NT2/D1 (cell line): ENCODE measurements at regions not wholly inside any gene's neighbourhood (a gene's known extent, or its start where the extent isn't known, plus 50 kb on each side); places are given as distances from the start of the nearest gene placed in this dataset.

Experiments used
- DNase-seq: peaks from one replicate; pipeline ENCODE4 v3.0.0-alpha.2; 2011; ENCODE audit warnings: low read depth, low spot score
- H3K27me3 ChIP-seq: 2 replicates; pipeline ENCODE4 v1.6.0; 2011; ENCODE audit warnings: mild to moderate bottlenecking; ENCODE audit not compliant: insufficient read length, insufficient read depth
- H3K36me3 ChIP-seq: 2 replicates; pipeline ENCODE4 v1.6.1; 2011; ENCODE audit warnings: mild to moderate bottlenecking, low read length, mixed read lengths; ENCODE audit not compliant: insufficient read depth, insufficient read length
- H3K4me1 ChIP-seq: 2 replicates; pipeline ENCODE4 v1.5.1; 2011; ENCODE audit not compliant: insufficient read depth, insufficient read length
- H3K4me3 ChIP-seq: 2 replicates; pipeline ENCODE4 v1.5.1; 2011; ENCODE audit warnings: low read depth; ENCODE audit not compliant: insufficient read length
- H3K9ac ChIP-seq: 2 replicates; pipeline ENCODE4 v1.6.0; 2011; ENCODE audit warnings: low read depth; ENCODE audit not compliant: insufficient read length
- H3K9me3 ChIP-seq: 2 replicates; pipeline ENCODE4 v1.5.1; 2011; ENCODE audit warnings: mild to moderate bottlenecking, low read length; ENCODE audit not compliant: insufficient read depth
- SUZ12 ChIP-seq: IDR thresholded peaks from 2 replicates; pipeline ENCODE4 v1.6.1; 2011; ENCODE audit not compliant: insufficient read length, insufficient read depth; ENCODE audit errors: extremely low read depth
- YY1 ChIP-seq: IDR thresholded peaks from 2 replicates; pipeline ENCODE4 v1.6.1; 2011; ENCODE audit not compliant: insufficient read length, insufficient read depth
- ZNF274 ChIP-seq: IDR thresholded peaks from 2 replicates; pipeline ENCODE4 v1.6.1; 2011; ENCODE audit warnings: mild to moderate bottlenecking, low read depth, low read length

GRCh38 chr5:4758550-4758949 lies 381.6 kb upstream of the ADAMTS16 start:
- Histone ChIP-seq H3K27me3 (no peaks in the 10 kb centered on the region), H3K9me3 (no peaks in the 10 kb centered on the region), H3K4me3 (no peak overlapping the region), H3K36me3 (no peaks in the 10 kb centered on the region), H3K4me1 (no peaks in the 10 kb centered on the region), H3K9ac (no peak overlapping the region)
- DNase-seq = no peak
- TF ChIP-seq SUZ12 (no peak), ZNF274 (no peak), YY1 (no peak)

DNA sequence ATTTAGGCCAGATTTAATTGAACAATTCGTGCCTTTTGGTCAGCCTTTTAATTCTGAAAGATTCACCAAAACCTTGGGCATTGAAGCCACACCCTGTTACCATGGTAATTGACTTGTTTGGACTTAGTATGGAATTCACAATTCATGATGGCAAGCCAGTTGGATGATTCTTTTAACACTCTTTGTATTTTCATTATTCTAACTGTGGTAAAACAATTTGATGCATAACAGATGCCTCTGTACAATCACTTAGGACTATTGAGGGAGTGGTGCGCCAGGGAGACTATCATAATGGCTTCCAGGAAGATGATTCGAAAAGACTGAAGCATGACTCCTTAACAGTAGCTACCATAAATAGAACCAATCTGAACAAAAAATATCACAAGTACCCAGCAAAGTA lies 381.1 kb upstream of the ADAMTS16 start:
- DNase-seq = no peak
- no peaks in the 10 kb centered on the region for H3K9me3 ChIP-seq
- no peak overlapping the region for H3K4me3 ChIP-seq
- TF ChIP-seq ZNF274 (no peak), YY1 (no peak), SUZ12 (no peak)
- H3K27me3 ChIP-seq = no peaks in the 10 kb centered on the region
- no peaks in the 10 kb centered on the region for H3K36me3 ChIP-seq
- H3K4me1 ChIP-seq = no peaks in the 10 kb centered on the region
- H3K9ac ChIP-seq = no peak overlapping the region

- no peaks in the 10 kb centered on the region for H3K36me3 ChIP-seq
- no peak overlapping the region for H3K4me3 ChIP-seq
- no peak for TF ChIP-seq YY1
- H3K4me1 ChIP-seq = no peaks in the 10 kb centered on the region
- no peak overlapping the region for H3K9ac ChIP-seq
- H3K27me3 ChIP-seq = no peaks in the 10 kb centered on the region
- no peaks in the 10 kb centered on the region for H3K9me3 ChIP-seq
- no peak for DNase-seq
Observed at GRCh38 chr5:4762316-4762715, 377.8 kb upstream of the ADAMTS16 start.

- Histone ChIP-seq H3K27me3 (no peaks in the 10 kb centered on the region), H3K36me3 (no peaks in the 10 kb centered on the region), H3K9me3 (no peaks in the 10 kb centered on the region), H3K9ac (no peak overlapping the region), H3K4me3 (no peak overlapping the region), H3K4me1 (no peaks in the 10 kb centered on the region)
- TF ChIP-seq ZNF274 = no peak
- TF ChIP-seq SUZ12 = no peak
- TF ChIP-seq YY1 = no peak
- DNase-seq = no peak
Observed at GRCh38 chr5:4765411-4765810, 374.7 kb upstream of the ADAMTS16 start.

DNA sequence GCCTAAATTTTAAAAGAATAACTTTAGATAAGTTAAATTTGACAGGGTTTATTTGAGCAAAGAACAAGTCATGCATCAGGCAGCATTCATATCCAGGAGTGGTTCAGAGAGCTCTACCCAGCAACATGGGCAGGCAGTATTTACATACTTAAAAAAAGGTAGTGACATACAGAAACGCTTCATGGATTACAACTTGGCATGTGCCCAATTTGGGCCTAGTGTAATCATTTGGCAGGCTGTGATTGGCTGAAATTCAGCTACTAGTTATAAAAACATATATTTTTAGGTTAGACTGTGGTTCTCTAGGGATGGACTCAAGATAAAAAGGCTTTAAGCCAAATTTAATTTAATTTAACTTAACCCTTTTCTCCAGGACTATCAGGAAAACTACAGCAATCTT lies 374.0 kb upstream of the ADAMTS16 start:
- TF ChIP-seq YY1 = no peak
- no peak for TF ChIP-seq ZNF274
- TF ChIP-seq SUZ12 = no peak
- DNase-seq = no peak
- no peaks in the 10 kb centered on the region for H3K4me1 ChIP-seq
- H3K9ac ChIP-seq = no peak overlapping the region
- no peaks in the 10 kb centered on the region for H3K9me3 ChIP-seq
- H3K4me3 ChIP-seq = no peak overlapping the region
- no peaks in the 10 kb centered on the region for H3K36me3 ChIP-seq
- H3K27me3 ChIP-seq = no peaks in the 10 kb centered on the region

DNA sequence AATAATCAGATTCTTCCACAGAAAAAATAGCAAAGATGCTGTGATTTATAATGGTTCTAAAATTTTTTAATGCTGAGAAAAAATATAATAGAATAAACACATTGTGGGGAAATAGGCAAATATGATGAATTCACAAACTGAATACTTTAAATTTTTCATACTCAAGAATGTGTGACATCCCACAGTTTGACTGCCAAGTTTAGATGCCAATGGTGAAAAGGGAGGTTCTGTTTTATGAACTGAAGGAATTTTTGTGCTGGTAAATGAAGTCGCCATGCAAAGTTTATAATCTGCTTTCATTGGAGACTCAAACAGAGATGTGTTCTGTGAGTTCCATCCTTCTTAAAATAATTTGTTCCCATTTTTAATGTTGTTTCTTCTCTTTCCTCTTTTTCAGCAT lies 367.5 kb upstream of the ADAMTS16 start:
- H3K4me3 ChIP-seq = no peak overlapping the region
- H3K36me3 ChIP-seq = no peaks in the 10 kb centered on the region
- no peaks in the 10 kb centered on the region for H3K9me3 ChIP-seq
- TF ChIP-seq YY1 = no peak
- no peak for TF ChIP-seq ZNF274
- no peak for TF ChIP-seq SUZ12
- no peaks in the 10 kb centered on the region for H3K27me3 ChIP-seq
- no peak overlapping the region for H3K9ac ChIP-seq
- no peaks in the 10 kb centered on the region for H3K4me1 ChIP-seq
- no peak for DNase-seq

DNA sequence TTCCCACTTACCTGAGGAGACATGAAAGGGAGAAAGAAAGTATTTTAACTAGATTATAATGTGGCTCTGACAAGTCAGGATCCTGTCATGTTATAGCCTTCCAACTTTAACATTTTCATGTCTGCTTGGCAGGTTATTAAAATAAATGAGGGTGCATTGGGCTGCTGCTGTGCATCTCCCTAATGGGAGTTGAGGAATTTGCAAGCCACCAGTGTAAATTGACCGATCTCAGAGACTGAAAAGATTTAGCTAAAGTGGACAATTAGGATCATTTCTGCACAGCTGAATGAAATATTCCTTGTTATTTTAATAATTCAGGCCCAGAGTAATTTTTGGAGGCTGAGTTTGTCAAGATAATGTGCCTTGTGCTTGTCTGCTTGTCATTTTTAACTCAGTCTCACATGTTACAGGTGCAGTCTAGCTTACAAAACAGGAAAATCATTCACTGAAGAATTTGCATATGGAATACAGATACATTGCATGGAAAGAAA lies 366.3 kb upstream of the ADAMTS16 start:
- TF ChIP-seq YY1 (no peak), SUZ12 (no peak), ZNF274 (no peak)
- DNase-seq = no peak
- Histone ChIP-seq H3K9me3 (no peaks in the 10 kb centered on the region), H3K4me1 (no peaks in the 10 kb centered on the region), H3K36me3 (no peaks in the 10 kb centered on the region), H3K4me3 (no peak overlapping the region), H3K27me3 (no peaks in the 10 kb centered on the region), H3K9ac (no peak overlapping the region)

DNA sequence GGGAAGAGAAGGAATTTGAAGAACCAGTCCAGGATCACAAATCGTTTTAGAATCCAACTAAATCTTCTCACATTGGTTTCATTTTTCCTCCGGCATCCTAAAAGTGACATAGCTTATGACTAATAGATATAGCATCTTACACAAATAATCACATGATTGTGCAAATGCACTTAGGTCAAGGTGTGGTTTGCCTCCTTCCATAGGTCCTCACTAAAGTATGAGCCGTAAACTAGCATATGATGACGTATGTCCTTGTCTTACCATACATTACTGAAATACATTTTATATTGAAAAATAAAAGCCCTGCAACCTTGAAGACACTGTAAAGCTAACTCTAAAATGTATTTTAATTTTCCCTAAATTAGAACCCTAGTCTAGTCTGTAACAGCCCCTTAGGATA lies 362.7 kb upstream of the ADAMTS16 start:
- Histone ChIP-seq H3K9ac (no peak overlapping the region), H3K27me3 (no peaks in the 10 kb centered on the region), H3K4me3 (no peak overlapping the region), H3K4me1 (no peaks in the 10 kb centered on the region), H3K36me3 (no peaks in the 10 kb centered on the region), H3K9me3 (no peaks in the 10 kb centered on the region)
- TF ChIP-seq YY1 (no peak), ZNF274 (no peak), SUZ12 (no peak)
- DNase-seq = no peak
